H1 (cell line): ENCODE measurements at regions not wholly inside any gene's neighbourhood (a gene's known extent, or its start where the extent isn't known, plus 50 kb on each side); places are given as distances from the start of the nearest gene placed in this dataset.

Experiments used
- CTCF ChIA-PET: fragments of 300-600 bp; sonication (Branson Sonifier 250); formaldehyde crosslinking; loops from one replicate; lab custom pipeline; 2021; ENCODE audit not compliant: partially characterized antibody; lab: Charles Lee
- POLR2A ChIA-PET: fragments of 300-600 bp; sonication (Branson Sonifier 250); formaldehyde crosslinking; loops from one replicate; lab custom pipeline; 2021; ENCODE audit warnings: inconsistent platforms; ENCODE audit not compliant: partially characterized antibody; lab: Charles Lee
- DNase-seq, 2 experiments: peaks; one replicate each; pipeline versions ENCODE4 v3.0.0 to v3.0.0-alpha.2; 2010 to 2022; ENCODE audit warnings: low spot score in 2 of 2, low read depth in 1 of 2, mixed read lengths in 1 of 2
- FAIRE-seq: peaks from 2 replicates; lab custom pipeline; 2011; peaks lifted over from hg19 to GRCh38; lab: Jason Lieb, UNC
- H2AFZ ChIP-seq: 2 replicates; pipeline ENCODE4 v1.8.1; 2012; ENCODE audit warnings: low read length, inconsistent platforms
- H2AK5ac ChIP-seq: 2 replicates; pipeline ENCODE4 v1.6.1; 2013; ENCODE audit warnings: low read depth, low read length
- H2BK120ac ChIP-seq: replicated peaks from 2 replicates; pipeline ENCODE3; 2013; ENCODE audit warnings: low read depth, low read length, inconsistent platforms
- H2BK12ac ChIP-seq: 2 replicates; pipeline ENCODE4 v1.6.1; 2013; ENCODE audit warnings: low read depth, low read length
- H2BK15ac ChIP-seq: 2 replicates; pipeline ENCODE4 v1.6.1; 2013; ENCODE audit warnings: low read length
- H2BK20ac ChIP-seq: 2 replicates; pipeline ENCODE4 v1.6.1; 2013; ENCODE audit warnings: low read length
- H2BK5ac ChIP-seq: 2 replicates; pipeline ENCODE4 v1.6.1; 2013; ENCODE audit warnings: low read depth, low read length
- H3K14ac ChIP-seq: 2 replicates; pipeline ENCODE4 v1.6.1; 2013; ENCODE audit warnings: inconsistent platforms; ENCODE audit not compliant: insufficient read length
- H3K18ac ChIP-seq: 2 replicates; pipeline ENCODE4 v1.6.1; 2013; ENCODE audit warnings: low read length; ENCODE audit errors: extremely low read depth
- H3K23ac ChIP-seq: 2 replicates; pipeline ENCODE4 v1.6.1; 2013; ENCODE audit warnings: inconsistent platforms; ENCODE audit not compliant: insufficient read length
- H3K23me2 ChIP-seq: 2 replicates; pipeline ENCODE4 v1.6.1; 2013; ENCODE audit warnings: low read depth, low read length
- H3K27ac ChIP-seq: 2 replicates; pipeline ENCODE4 v1.6.1; 2011; ENCODE audit warnings: low read depth, low read length, inconsistent platforms
- H3K27me3 ChIP-seq, 4 experiments: replicated peaks in 1 of 4; 1 replicate in 1 of 4; 2 replicates in 3 of 4; pipeline versions ENCODE4 v1.6.1 to v1.8.1; 2011 to 2013; ENCODE audit warnings: low read length in 3 of 4, mild to moderate bottlenecking in 3 of 4, inconsistent platforms in 2 of 4, mixed read lengths in 2 of 4, moderate library complexity in 1 of 4; ENCODE audit not compliant: control insufficient read depth in 3 of 4, insufficient read depth in 3 of 4; ENCODE audit errors: extremely low read depth in 1 of 4
- H3K36me3 ChIP-seq, 4 experiments: 2 replicates each; pipeline versions ENCODE4 v1.6.1 to v1.8.1; 2011 to 2013; ENCODE audit warnings: mild to moderate bottlenecking in 4 of 4, low read length in 3 of 4, moderate library complexity in 2 of 4, control low read depth in 1 of 4, inconsistent platforms in 1 of 4; ENCODE audit not compliant: insufficient read depth in 4 of 4, control insufficient read depth in 2 of 4
- H3K4ac ChIP-seq: replicated peaks from 2 replicates; pipeline ENCODE3; 2013; ENCODE audit warnings: low read length, low read depth, mixed read lengths, inconsistent platforms; ENCODE audit not compliant: insufficient read length
- H3K4me1 ChIP-seq, 4 experiments: replicated peaks in 1 of 4; 1 replicate in 1 of 4; 2 replicates in 3 of 4; pipeline versions ENCODE4 v1.6.1 to v1.8.1; 2011 to 2013; ENCODE audit warnings: low read length in 3 of 4, inconsistent platforms in 2 of 4, mixed read lengths in 1 of 4; ENCODE audit not compliant: insufficient read depth in 4 of 4, control insufficient read depth in 3 of 4
- H3K4me2 ChIP-seq, 2 experiments: 2 replicates each; pipeline versions ENCODE4 v1.6.1 to v1.8.1; 2011 to 2013; ENCODE audit warnings: low read depth in 2 of 2, low read length in 2 of 2, control low read depth in 1 of 2, inconsistent platforms in 1 of 2, mild to moderate bottlenecking in 1 of 2; ENCODE audit not compliant: insufficient read depth in 1 of 2
- H3K4me3 ChIP-seq, 4 experiments: fragments of 200-600, 300-600 bp in 1 of 4; sonication (generic), shearing (Covaris generic), sonication (Bioruptor Twin) in 1 of 4; 2 replicates each; pipeline versions ENCODE4 v1.5.1 to v1.8.1; 2011 to 2016; ENCODE audit warnings: low read length in 4 of 4, low read depth in 3 of 4, control low read depth in 2 of 4, inconsistent platforms in 2 of 4, mild to moderate bottlenecking in 2 of 4, mixed read lengths in 1 of 4, moderate library complexity in 1 of 4; ENCODE audit not compliant: insufficient read depth in 2 of 4; ENCODE audit errors: extremely low read depth in 1 of 4
- H3K56ac ChIP-seq: replicated peaks from 2 replicates; pipeline ENCODE3; 2013; ENCODE audit warnings: low read depth, mild to moderate bottlenecking, mixed read lengths, low read length, inconsistent platforms; ENCODE audit not compliant: insufficient read length
- H3K79me1 ChIP-seq: 2 replicates; pipeline ENCODE4 v1.6.1; 2013; ENCODE audit warnings: low read depth, low read length, control low read depth
- H3K79me2 ChIP-seq, 2 experiments: 2 replicates each; pipeline versions ENCODE4 v1.6.1 to v1.8.1; 2012 to 2013; ENCODE audit warnings: low read length in 2 of 2, mild to moderate bottlenecking in 2 of 2, inconsistent platforms in 1 of 2; ENCODE audit not compliant: insufficient read depth in 2 of 2, control insufficient read depth in 1 of 2
- H3K9ac ChIP-seq, 4 experiments: replicated peaks in 1 of 4; 1 replicate in 1 of 4; 2 replicates in 3 of 4; pipeline versions ENCODE4 v1.6.1 to v1.8.1; 2011 to 2013; ENCODE audit warnings: low read depth in 3 of 4, low read length in 3 of 4, control low read depth in 2 of 4, mild to moderate bottlenecking in 2 of 4, moderate library complexity in 2 of 4, inconsistent platforms in 1 of 4; ENCODE audit errors: extremely low read depth in 1 of 4
- H3K9me3 ChIP-seq, 2 experiments: 2 replicates each; pipeline versions ENCODE4 v1.6.1 to v1.8.1; 2012 to 2013; ENCODE audit warnings: mild to moderate bottlenecking in 2 of 2, moderate library complexity in 2 of 2, control low read depth in 1 of 2, inconsistent platforms in 1 of 2, low read depth in 1 of 2, low read length in 1 of 2, mixed read lengths in 1 of 2; ENCODE audit not compliant: insufficient read depth in 2 of 2
- H4K20me1 ChIP-seq, 2 experiments: replicated peaks in 1 of 2; 2 replicates each; pipeline versions ENCODE3 to v1.8.1; 2011 to 2013; ENCODE audit warnings: inconsistent platforms in 2 of 2, low read length in 2 of 2, mild to moderate bottlenecking in 1 of 2; ENCODE audit not compliant: insufficient read depth in 2 of 2, control insufficient read depth in 1 of 2
- H4K5ac ChIP-seq: 2 replicates; pipeline ENCODE4 v1.6.1; 2013; ENCODE audit warnings: low read length, low read depth, mixed read lengths, inconsistent platforms; ENCODE audit not compliant: insufficient read length
- H4K8ac ChIP-seq: 2 replicates; pipeline ENCODE4 v1.8.0; 2013; ENCODE audit warnings: mild to moderate bottlenecking, moderate library complexity, low read length, inconsistent platforms; ENCODE audit not compliant: insufficient read depth; ENCODE audit errors: extremely low read depth
- H4K91ac ChIP-seq: replicated peaks from 2 replicates; pipeline ENCODE3; 2013; ENCODE audit warnings: low read length, mixed read lengths, inconsistent platforms; ENCODE audit not compliant: insufficient read length
- SUZ12 ChIP-seq: fragments of 200-600 bp; sonication (generic); IDR thresholded peaks from 2 replicates; pipeline ENCODE4 v1.6.1; 2012; ENCODE audit warnings: mild to moderate bottlenecking, inconsistent platforms, low read length, moderate library complexity, mixed read lengths
- WGBS, 2 experiments: shearing (Covaris generic) in 1 of 2; methylation state at CpG; one replicate each; pipeline versions ENCODE4 v1.1.6 to v1.1.7; 2013 to 2015; ENCODE audit warnings: low lambda C conversion rate in 2 of 2, mixed read lengths in 2 of 2, inconsistent platforms in 1 of 2, low coverage in 1 of 2, missing lambda C conversion rate in 1 of 2; ENCODE audit not compliant: insufficient replicate concordance in 2 of 2, insufficient coverage in 1 of 2, insufficient read length in 1 of 2; ENCODE audit errors: extremely low coverage in 1 of 2, missing lambda C conversion rate in 1 of 2; 5-methylcytosine and 5-hydroxymethylcytosine counted together
- TF ChIP-seq, protein P1 (sequence below): IDR thresholded peaks from 2 replicates; pipeline ENCODE4 v1.6.1; 2012; ENCODE audit warnings: inconsistent platforms

DNA sequence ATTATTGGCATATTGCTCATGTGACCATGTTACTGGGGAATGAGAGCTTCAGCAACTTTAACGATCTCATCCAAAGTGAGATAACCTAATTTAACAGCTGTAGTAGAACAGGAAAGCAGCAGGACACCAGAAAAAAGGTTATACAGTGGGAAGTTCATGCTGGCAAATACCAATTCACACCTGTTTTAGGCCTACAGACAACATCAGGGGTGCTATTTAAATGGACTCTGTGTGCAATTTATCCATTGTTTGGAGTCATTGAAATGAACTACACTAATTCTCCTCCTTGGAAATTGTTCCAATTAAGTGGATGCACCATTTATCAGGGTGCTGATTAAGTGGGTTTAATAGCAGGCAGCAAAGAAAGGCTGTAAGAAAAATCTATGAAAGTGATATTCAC, 424.4 kb upstream of the LMO3 start:
- Histone ChIP-seq H3K4me1 (peaks cover 0 to 4% (median 3%) of the 10 kb centered on the region in 4 experiments; a peak in 3 of 7 replicates), H3K9ac (no peak overlapping the region), H3K27ac (no peak overlapping the region), H4K5ac (no peak overlapping the region), H3K79me2 (no peaks in the 10 kb centered on the region), H2BK5ac (no peak overlapping the region), H2BK15ac (no peak overlapping the region), H3K4me3 (no peak overlapping the region), H3K18ac (no peak overlapping the region), H2BK20ac (no peak overlapping the region), H3K4me2 (no peak overlapping the region), H3K27me3 (no peaks in the 10 kb centered on the region), H3K14ac (no peak overlapping the region), H3K9me3 (no peaks in the 10 kb centered on the region), H3K23ac (no peak overlapping the region), H3K56ac (no peak overlapping the region), H3K79me1 (no peaks in the 10 kb centered on the region), H4K8ac (no peak overlapping the region), H3K4ac (no peak overlapping the region), H3K23me2 (no peaks in the 10 kb centered on the region), H2BK120ac (no peak overlapping the region), H2AFZ (no peak overlapping the region), H2BK12ac (no peak overlapping the region), H2AK5ac (no peak overlapping the region), H3K36me3 (no peaks in the 10 kb centered on the region), H4K20me1 (no peaks in the 10 kb centered on the region), H4K91ac (no peak overlapping the region)
- WGBS, 2 experiments = 71% methylated on average over 1 of the region's 1 CpG; no CpG with 5 or more reads in 1 of the 2 experiments
- ChIA-PET POLR2A (no interaction called here), CTCF (no interaction called here)
- DNase-seq = no peak
- no peak for FAIRE-seq
- TF ChIP-seq SUZ12 = no peak
- TF ChIP-seq, protein P1, sequence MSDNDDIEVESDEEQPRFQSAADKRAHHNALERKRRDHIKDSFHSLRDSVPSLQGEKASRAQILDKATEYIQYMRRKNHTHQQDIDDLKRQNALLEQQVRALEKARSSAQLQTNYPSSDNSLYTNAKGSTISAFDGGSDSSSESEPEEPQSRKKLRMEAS = no peak
